Ascending aorta (tissue), 2 donors: ENCODE measurements at regions not wholly inside any gene's neighbourhood (a gene's known extent, or its start where the extent isn't known, plus 50 kb on each side); places are given as distances from the start of the nearest gene placed in this dataset.

Source experiments
- DNase-seq, 2 donors: peaks; one replicate each; pipeline ENCODE4 v3.0.0-alpha.2; 2019; ENCODE audit warnings: low spot score in 2 of 2
- H3K27ac ChIP-seq, 2 donors: fragments of 200-600 bp; sonication (generic); one replicate each; pipeline ENCODE4 v1.5.1; 2016 to 2017; ENCODE audit warnings: mild to moderate bottlenecking in 1 of 2
- H3K27me3 ChIP-seq: fragments of 200-600 bp; sonication (generic); one replicate; pipeline ENCODE4 v1.5.1; 2017
- H3K36me3 ChIP-seq, 2 donors: fragments of 200-600 bp; sonication (generic); one replicate each; pipeline ENCODE4 v1.5.1; 2016
- H3K4me1 ChIP-seq, 2 donors: fragments of 200-600 bp; sonication (generic); one replicate each; pipeline ENCODE4 v1.5.1; 2016 to 2017; ENCODE audit warnings: mild to moderate bottlenecking in 1 of 2
- H3K4me3 ChIP-seq, 2 donors: fragments of 200-600 bp; sonication (generic); one replicate each; pipeline ENCODE4 v1.5.1; 2016 to 2017; ENCODE audit warnings: mild to moderate bottlenecking in 1 of 2
- H3K9me3 ChIP-seq, 2 donors: fragments of 200-600 bp; sonication (generic); one replicate each; pipeline ENCODE4 v1.5.1; 2016
- CTCF ChIP-seq, 3 experiments: fragments of 200-600 bp in 2 of 3; fragments of 450-650 bp in 1 of 3; sonication (generic) in 2 of 3; IDR thresholded peaks; one replicate each; pipeline ENCODE4 v1.5.1; 2016 to 2019; ENCODE audit warnings: antibody characterized with exemption in 3 of 3, mild to moderate bottlenecking in 1 of 3, moderate library complexity in 1 of 3
- intact Hi-C: fragments of 100-400 bp; cut with DNase I; formaldehyde crosslinking; loops from one replicate; pipeline ENCODE4 v1.15.1; 2023

- intact Hi-C loops: no loop called here
- H3K36me3 ChIP-seq: no peaks in the 10 kb centered on the region
- no peak overlapping the region for H3K27ac ChIP-seq
- H3K4me1 ChIP-seq: no peaks in the 10 kb centered on the region
- H3K27me3 ChIP-seq: no peaks in the 10 kb centered on the region
- peaks cover 0 to 3% of the 10 kb centered on the region in 2 donors for H3K9me3 ChIP-seq
- TF ChIP-seq CTCF (IDR thresholded peaks at IDR 0.05): no peak
- H3K4me3 ChIP-seq: no peak overlapping the region
- DNase-seq: no peak
Observed at GRCh38 chr10:44715136-44715535, 196.0 kb upstream of the TMEM72 start.

GRCh38 chr10:44716470-44717015 is 194.6 kb upstream of the TMEM72 start:
- DNase-seq: no peak
- H3K27ac ChIP-seq: no peak overlapping the region
- peaks cover 0 to 3% of the 10 kb centered on the region in 2 donors for H3K9me3 ChIP-seq
- intact Hi-C loops: no loop called here
- TF ChIP-seq CTCF (IDR thresholded peaks at IDR 0.05): no peak
- H3K4me3 ChIP-seq: no peak overlapping the region
- no peaks in the 10 kb centered on the region for H3K36me3 ChIP-seq
- H3K27me3 ChIP-seq: no peaks in the 10 kb centered on the region
- no peaks in the 10 kb centered on the region for H3K4me1 ChIP-seq

- Histone ChIP-seq H3K27me3 (no peaks in the 10 kb centered on the region), H3K4me3 (no peak overlapping the region), H3K9me3 (peaks cover 0 to 3% of the 10 kb centered on the region in 2 donors), H3K27ac (no peak overlapping the region), H3K36me3 (no peaks in the 10 kb centered on the region), H3K4me1 (peaks cover 3 to 20% of the 10 kb centered on the region in 2 donors)
- no peak for DNase-seq
- intact Hi-C loops: loop anchor here (5.0 kb wide), 3 partner anchors 61 to 1051 kb away; no protein-coding TSS in a partner anchor
- no peak for TF ChIP-seq CTCF (IDR thresholded peaks at IDR 0.05)
Observed at GRCh38 chr10:44723082-44723481, 188.1 kb upstream of the TMEM72 start.

- intact Hi-C loops: loop anchor here (5.0 kb wide), 3 partner anchors 61 to 1051 kb away; no protein-coding TSS in a partner anchor
- H3K27me3 ChIP-seq: no peaks in the 10 kb centered on the region
- peak; percentile 38 to 76 for DNase-seq
- no peak overlapping the region for H3K4me3 ChIP-seq
- no peak for TF ChIP-seq CTCF (IDR thresholded peaks at IDR 0.05)
- H3K9me3 ChIP-seq: peaks cover 0 to 3% of the 10 kb centered on the region in 2 donors
- peaks cover 3 to 20% of the 10 kb centered on the region in 2 donors for H3K4me1 ChIP-seq
- no peaks in the 10 kb centered on the region for H3K36me3 ChIP-seq
- peak overlapping the region; percentile 22 to 36 for H3K27ac ChIP-seq
Observed at GRCh38 chr10:44723619-44724325, 187.4 kb upstream of the TMEM72 start.

GRCh38 chr10:44724415-44725174 is 186.5 kb upstream of the TMEM72 start:
- no peaks in the 10 kb centered on the region for H3K36me3 ChIP-seq
- no peak overlapping the region for H3K4me3 ChIP-seq
- H3K27ac ChIP-seq: peak overlapping the region; percentile 22 to 36
- peaks cover 3 to 20% of the 10 kb centered on the region in 2 donors for H3K4me1 ChIP-seq
- no peak for DNase-seq
- TF ChIP-seq CTCF (IDR thresholded peaks at IDR 0.05): no peak
- intact Hi-C loops: loop anchor here (5.0 kb wide), 3 partner anchors 62 to 1052 kb away; no protein-coding TSS in a partner anchor
- no peaks in the 10 kb centered on the region for H3K27me3 ChIP-seq
- H3K9me3 ChIP-seq: peaks cover 0 to 3% of the 10 kb centered on the region in 2 donors
